ENCODE measurements at regions not wholly inside any gene's neighbourhood (a gene's known extent, or its start where the extent isn't known, plus 50 kb on each side); places are given as distances from the start of the nearest gene placed in this dataset.

DNA sequence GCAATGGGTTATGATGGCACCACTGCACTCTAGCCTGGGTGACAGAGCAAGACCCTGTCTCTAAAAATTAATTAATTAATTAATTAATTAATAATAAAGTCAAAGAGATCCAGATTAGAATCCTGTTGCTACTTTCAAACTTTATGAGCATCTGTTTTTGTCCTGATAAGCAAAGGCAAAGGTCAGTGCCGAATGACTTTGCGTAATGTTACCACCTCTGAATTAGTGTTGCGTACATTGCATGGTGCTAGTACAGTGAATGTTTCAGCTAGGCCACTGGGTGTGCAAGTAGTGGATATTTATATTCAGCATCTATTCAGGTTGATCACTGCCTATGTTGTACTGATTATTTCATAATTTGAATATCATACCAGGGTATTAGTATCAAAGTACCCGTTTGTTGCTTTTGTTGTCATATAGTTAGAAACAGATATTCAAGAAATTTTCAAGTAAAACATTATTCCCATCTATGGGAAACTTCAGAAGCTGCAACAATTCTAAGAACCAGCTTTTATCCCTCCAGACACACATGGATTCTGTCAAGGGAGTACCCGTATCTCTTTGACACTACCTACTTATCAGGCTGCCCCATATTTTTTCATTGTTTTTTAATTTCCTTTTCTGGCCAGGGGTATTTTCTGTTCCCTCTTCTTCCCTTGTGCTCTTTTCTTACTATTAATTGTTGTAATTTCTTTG is 127.1 kb upstream of the GRM7 start (continued):
- TF ChIP-seq, protein P1, sequence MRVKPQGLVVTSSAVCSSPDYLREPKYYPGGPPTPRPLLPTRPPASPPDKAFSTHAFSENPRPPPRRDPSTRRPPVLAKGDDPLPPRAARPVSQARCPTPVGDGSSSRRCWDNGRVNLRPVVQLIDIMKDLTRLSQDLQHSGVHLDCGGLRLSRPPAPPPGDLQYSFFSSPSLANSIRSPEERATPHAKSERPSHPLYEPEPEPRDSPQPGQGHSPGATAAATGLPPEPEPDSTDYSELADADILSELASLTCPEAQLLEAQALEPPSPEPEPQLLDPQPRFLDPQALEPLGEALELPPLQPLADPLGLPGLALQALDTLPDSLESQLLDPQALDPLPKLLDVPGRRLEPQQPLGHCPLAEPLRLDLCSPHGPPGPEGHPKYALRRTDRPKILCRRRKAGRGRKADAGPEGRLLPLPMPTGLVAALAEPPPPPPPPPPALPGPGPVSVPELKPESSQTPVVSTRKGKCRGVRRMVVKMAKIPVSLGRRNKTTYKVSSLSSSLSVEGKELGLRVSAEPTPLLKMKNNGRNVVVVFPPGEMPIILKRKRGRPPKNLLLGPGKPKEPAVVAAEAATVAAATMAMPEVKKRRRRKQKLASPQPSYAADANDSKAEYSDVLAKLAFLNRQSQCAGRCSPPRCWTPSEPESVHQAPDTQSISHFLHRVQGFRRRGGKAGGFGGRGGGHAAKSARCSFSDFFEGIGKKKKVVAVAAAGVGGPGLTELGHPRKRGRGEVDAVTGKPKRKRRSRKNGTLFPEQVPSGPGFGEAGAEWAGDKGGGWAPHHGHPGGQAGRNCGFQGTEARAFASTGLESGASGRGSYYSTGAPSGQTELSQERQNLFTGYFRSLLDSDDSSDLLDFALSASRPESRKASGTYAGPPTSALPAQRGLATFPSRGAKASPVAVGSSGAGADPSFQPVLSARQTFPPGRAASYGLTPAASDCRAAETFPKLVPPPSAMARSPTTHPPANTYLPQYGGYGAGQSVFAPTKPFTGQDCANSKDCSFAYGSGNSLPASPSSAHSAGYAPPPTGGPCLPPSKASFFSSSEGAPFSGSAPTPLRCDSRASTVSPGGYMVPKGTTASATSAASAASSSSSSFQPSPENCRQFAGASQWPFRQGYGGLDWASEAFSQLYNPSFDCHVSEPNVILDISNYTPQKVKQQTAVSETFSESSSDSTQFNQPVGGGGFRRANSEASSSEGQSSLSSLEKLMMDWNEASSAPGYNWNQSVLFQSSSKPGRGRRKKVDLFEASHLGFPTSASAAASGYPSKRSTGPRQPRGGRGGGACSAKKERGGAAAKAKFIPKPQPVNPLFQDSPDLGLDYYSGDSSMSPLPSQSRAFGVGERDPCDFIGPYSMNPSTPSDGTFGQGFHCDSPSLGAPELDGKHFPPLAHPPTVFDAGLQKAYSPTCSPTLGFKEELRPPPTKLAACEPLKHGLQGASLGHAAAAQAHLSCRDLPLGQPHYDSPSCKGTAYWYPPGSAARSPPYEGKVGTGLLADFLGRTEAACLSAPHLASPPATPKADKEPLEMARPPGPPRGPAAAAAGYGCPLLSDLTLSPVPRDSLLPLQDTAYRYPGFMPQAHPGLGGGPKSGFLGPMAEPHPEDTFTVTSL (CRISPR knock-in tag; IDR thresholded peaks at IDR 0.05; ENCODE audit: borderline replicate concordance): no peak
- no peak for TF ChIP-seq SP4 (CRISPR knock-in tag; IDR thresholded peaks at IDR 0.05)
- TF ChIP-seq, protein P2, sequence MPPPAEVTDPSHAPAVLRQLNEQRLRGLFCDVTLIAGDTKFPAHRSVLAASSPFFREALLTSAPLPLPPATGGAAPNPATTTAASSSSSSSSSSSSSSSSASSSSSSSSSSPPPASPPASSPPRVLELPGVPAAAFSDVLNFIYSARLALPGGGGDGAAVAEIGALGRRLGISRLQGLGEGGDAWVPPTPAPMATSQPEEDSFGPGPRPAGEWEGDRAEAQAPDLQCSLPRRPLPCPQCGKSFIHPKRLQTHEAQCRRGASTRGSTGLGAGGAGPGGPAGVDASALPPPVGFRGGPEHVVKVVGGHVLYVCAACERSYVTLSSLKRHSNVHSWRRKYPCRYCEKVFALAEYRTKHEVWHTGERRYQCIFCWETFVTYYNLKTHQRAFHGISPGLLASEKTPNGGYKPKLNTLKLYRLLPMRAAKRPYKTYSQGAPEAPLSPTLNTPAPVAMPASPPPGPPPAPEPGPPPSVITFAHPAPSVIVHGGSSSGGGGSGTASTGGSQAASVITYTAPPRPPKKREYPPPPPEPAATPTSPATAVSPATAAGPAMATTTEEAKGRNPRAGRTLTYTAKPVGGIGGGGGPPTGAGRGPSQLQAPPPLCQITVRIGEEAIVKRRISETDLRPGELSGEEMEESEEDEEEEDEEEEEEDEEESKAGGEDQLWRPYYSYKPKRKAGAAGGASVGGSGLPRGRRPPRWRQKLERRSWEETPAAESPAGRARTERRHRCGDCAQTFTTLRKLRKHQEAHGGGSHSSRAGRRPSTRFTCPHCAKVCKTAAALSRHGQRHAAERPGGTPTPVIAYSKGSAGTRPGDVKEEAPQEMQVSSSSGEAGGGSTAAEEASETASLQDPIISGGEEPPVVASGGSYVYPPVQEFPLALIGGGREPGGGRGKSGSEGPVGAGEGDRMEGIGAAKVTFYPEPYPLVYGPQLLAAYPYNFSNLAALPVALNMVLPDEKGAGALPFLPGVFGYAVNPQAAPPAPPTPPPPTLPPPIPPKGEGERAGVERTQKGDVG (CRISPR knock-in tag; IDR thresholded peaks at IDR 0.05; ENCODE audit: borderline replicate concordance): no peak
- no peak for TF ChIP-seq MAZ (IDR thresholded peaks at IDR 0.05; ENCODE audit: borderline replicate concordance, low read depth, low read length)
- TF ChIP-seq MAZ (CRISPR knock-in tag; IDR thresholded peaks at IDR 0.05; ENCODE audit: low read depth): no peak
- no peak for TF ChIP-seq KLF12 (CRISPR knock-in tag; IDR thresholded peaks at IDR 0.05; ENCODE audit: borderline replicate concordance)
